CD4-positive, alpha-beta T cell (primary cell): ENCODE measurements at regions not wholly inside any gene's neighbourhood (a gene's known extent, or its start where the extent isn't known, plus 50 kb on each side); places are given as distances from the start of the nearest gene placed in this dataset.

Source experiments
- ATAC-seq: fragments of 200-7000 bp; cut with Tn5 transposase; one replicate; pipeline ENCODE4 v1.10.0; 2022; ENCODE audit warnings: mild to moderate bottlenecking; ENCODE audit not compliant: poor library complexity
- CTCF ChIA-PET: fragments of 350-600 bp; sonication (Branson Sonifier 250); formaldehyde crosslinking; loops from one replicate; lab custom pipeline; 2021; ENCODE audit warnings: antibody characterized with exemption, inconsistent platforms; lab: Charles Lee
- POLR2A ChIA-PET: fragments of 350-600 bp; sonication (Branson Sonifier 250); formaldehyde crosslinking; loops from one replicate; lab custom pipeline; 2021; ENCODE audit warnings: antibody characterized with exemption, inconsistent platforms; lab: Charles Lee
- DNase-seq, 14 experiments: peaks; one replicate each; pipeline ENCODE4 v3.0.0-alpha.2; 2013 to 2020; ENCODE audit warnings: mixed read lengths in 2 of 14
- H3K27ac ChIP-seq, 2 donors: one replicate each; pipeline versions ENCODE4 v1.5.1 to v1.7.0; 2013; ENCODE audit warnings: low read length in 2 of 2, low read depth in 1 of 2, mild to moderate bottlenecking in 1 of 2
- H3K27me3 ChIP-seq, 2 experiments: 1 replicate in 1 of 2; 2 replicates in 1 of 2; pipeline versions ENCODE4 v1.6.1 to v1.7.0; 2013; ENCODE audit warnings: low read length in 2 of 2, control low read depth in 1 of 2, mild to moderate bottlenecking in 1 of 2, moderate library complexity in 1 of 2; ENCODE audit not compliant: insufficient read depth in 2 of 2, control insufficient read depth in 1 of 2
- H3K36me3 ChIP-seq: one replicate; pipeline ENCODE4 v1.6.1; 2013; ENCODE audit warnings: low read length, control low read depth; ENCODE audit not compliant: insufficient read depth
- H3K4me1 ChIP-seq: one replicate; pipeline ENCODE4 v1.6.1; 2013; ENCODE audit warnings: low read length, control low read depth; ENCODE audit not compliant: insufficient read depth
- H3K4me3 ChIP-seq: one replicate; pipeline ENCODE4 v1.5.1; 2013; ENCODE audit warnings: mild to moderate bottlenecking, low read length, moderate library complexity
- H3K9me3 ChIP-seq, 2 experiments: 1 replicate in 1 of 2; 2 replicates in 1 of 2; pipeline versions ENCODE4 v1.6.1 to v1.7.0; 2013; ENCODE audit warnings: low read length in 2 of 2, mild to moderate bottlenecking in 2 of 2, control low read depth in 1 of 2, moderate library complexity in 1 of 2; ENCODE audit not compliant: control insufficient read depth in 1 of 2, insufficient read depth in 1 of 2
- H3K27ac Mint-ChIP-seq: one replicate; pipeline ENCODE4 v1.8.0; 2020; ENCODE audit warnings: mixed read lengths
- H3K27me3 Mint-ChIP-seq: one replicate; pipeline ENCODE4 v1.8.0; 2021; ENCODE audit warnings: mixed read lengths
- H3K36me3 Mint-ChIP-seq: one replicate; pipeline ENCODE4 v1.8.0; 2021; ENCODE audit warnings: low read depth, mixed read lengths
- H3K4me1 Mint-ChIP-seq: one replicate; pipeline ENCODE4 v1.8.0; 2021; ENCODE audit warnings: low read depth, mixed read lengths
- H3K4me3 Mint-ChIP-seq: one replicate; pipeline ENCODE4 v1.8.0; 2020; ENCODE audit warnings: mild to moderate bottlenecking, mixed read lengths
- H3K9me3 Mint-ChIP-seq: one replicate; pipeline ENCODE4 v1.8.0; 2020; ENCODE audit warnings: mixed read lengths
- intact Hi-C, 2 experiments: fragments of 100-400 bp; cut with DNase I in 1 of 2; cut with micrococcal nuclease in 1 of 2; formaldehyde crosslinking; loops; one replicate each; pipeline versions ENCODE4 v1.15.1 to v1.9.0; 2023 to 2025; cut with DNase I, micrococcal nuclease
- TF ChIP-seq, protein P1 (sequence below): fragments of 200-600 bp; IDR thresholded peaks from one replicate; pipeline ENCODE4 v1.8.0; 2022; ENCODE audit warnings: antibody characterized with exemption, mild to moderate bottlenecking

DNA sequence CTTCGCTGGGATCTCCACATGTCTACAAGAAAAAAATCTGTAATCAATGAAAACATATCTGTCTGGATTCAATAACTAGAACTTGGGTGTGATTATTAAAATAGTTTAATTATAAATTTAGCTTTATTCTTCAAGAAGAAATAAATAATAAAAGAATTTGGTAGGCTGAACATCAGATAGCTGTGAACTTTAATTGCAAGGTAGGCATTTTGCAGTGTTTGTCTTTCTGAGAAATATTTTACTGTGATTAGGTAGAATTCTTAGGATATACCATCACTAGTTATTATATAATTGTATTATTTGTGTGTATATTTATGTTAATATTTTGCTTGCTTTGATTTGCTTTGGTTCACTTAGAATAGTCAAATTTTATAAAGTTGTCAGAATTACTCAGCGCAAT is 409.4 kb downstream of the PCDH18 start:
- ChIA-PET CTCF (no interaction called here), POLR2A (no interaction called here)
- Histone ChIP-seq H3K4me1 (no peaks in the 10 kb centered on the region), H3K27ac (no peak overlapping the region), H3K9me3 (no peaks in the 10 kb centered on the region), H3K36me3 (no peaks in the 10 kb centered on the region), H3K4me3 (no peak overlapping the region), H3K27me3 (no peaks in the 10 kb centered on the region)
- Mint-ChIP-seq H3K4me1 (no peaks in the 10 kb centered on the region), H3K36me3 (no peaks in the 10 kb centered on the region), H3K27me3 (no peaks in the 10 kb centered on the region), H3K9me3 (peaks cover 5% of the 10 kb centered on the region), H3K4me3 (no peak overlapping the region), H3K27ac (no peak overlapping the region)
- TF ChIP-seq, protein P1, sequence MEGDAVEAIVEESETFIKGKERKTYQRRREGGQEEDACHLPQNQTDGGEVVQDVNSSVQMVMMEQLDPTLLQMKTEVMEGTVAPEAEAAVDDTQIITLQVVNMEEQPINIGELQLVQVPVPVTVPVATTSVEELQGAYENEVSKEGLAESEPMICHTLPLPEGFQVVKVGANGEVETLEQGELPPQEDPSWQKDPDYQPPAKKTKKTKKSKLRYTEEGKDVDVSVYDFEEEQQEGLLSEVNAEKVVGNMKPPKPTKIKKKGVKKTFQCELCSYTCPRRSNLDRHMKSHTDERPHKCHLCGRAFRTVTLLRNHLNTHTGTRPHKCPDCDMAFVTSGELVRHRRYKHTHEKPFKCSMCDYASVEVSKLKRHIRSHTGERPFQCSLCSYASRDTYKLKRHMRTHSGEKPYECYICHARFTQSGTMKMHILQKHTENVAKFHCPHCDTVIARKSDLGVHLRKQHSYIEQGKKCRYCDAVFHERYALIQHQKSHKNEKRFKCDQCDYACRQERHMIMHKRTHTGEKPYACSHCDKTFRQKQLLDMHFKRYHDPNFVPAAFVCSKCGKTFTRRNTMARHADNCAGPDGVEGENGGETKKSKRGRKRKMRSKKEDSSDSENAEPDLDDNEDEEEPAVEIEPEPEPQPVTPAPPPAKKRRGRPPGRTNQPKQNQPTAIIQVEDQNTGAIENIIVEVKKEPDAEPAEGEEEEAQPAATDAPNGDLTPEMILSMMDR, result no peak
- ATAC-seq (no peak), DNase-seq (no peak)
- intact Hi-C loops, result no loop called here

DNA sequence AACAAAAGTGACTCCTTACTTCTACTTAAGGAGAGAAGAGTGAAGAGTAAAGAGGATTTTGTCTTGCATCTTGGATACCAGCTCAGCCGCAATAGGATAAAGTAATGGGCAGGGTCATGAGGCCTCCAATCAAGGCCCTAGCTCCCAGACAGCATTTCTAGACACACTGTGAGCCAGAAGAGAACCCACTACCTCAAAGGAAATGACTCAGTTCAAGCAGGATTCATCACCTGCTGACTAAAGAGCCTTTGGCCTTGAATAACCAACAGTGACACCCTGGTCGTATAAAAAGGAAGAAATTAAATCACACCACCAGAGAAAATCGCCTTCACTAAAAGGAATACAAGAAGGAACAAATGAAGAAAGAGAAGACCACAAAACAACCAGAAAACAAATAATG is 416.1 kb downstream of the PCDH18 start:
- CTCF ChIA-PET, result no interaction called here
- POLR2A ChIA-PET, result no interaction called here
- TF ChIP-seq, protein P1, result no peak
- H3K27ac Mint-ChIP-seq, result no peak overlapping the region
- Histone ChIP-seq H3K36me3 (no peaks in the 10 kb centered on the region), H3K4me1 (no peaks in the 10 kb centered on the region), H3K9me3 (peaks cover 0 to 7% of the 10 kb centered on the region in 2 experiments), H3K27ac (no peak overlapping the region), H3K27me3 (no peaks in the 10 kb centered on the region), H3K4me3 (no peak overlapping the region)
- DNase-seq, result no peak
- intact Hi-C loops, result no loop called here
- no peaks in the 10 kb centered on the region for H3K9me3 Mint-ChIP-seq
- no peaks in the 10 kb centered on the region for H3K4me1 Mint-ChIP-seq
- no peaks in the 10 kb centered on the region for H3K36me3 Mint-ChIP-seq
- no peak overlapping the region for H3K4me3 Mint-ChIP-seq
- H3K27me3 Mint-ChIP-seq, result no peaks in the 10 kb centered on the region
- ATAC-seq, result no peak

DNA sequence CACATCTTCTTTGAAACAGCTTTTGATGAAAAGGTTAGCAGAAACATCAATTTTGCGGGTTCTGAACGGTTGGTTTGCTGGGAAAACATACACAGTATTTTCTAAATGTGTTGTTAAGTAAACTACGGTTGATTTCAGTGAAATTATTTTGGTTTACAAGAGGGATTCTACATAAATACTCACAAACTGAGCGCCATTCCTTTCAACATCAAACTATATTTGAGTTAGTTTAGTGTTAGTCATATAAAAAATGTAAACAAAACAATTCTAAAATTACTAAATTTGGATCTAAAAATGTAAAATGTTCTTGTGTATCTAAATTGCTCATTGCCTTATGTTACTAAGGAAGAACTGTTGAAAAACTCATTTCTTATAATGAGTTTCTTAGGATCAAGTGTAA is 425.6 kb downstream of the PCDH18 start:
- Mint-ChIP-seq H3K27ac (no peak overlapping the region), H3K4me3 (no peak overlapping the region), H3K4me1 (no peaks in the 10 kb centered on the region), H3K9me3 (peaks cover 5% of the 10 kb centered on the region), H3K36me3 (no peaks in the 10 kb centered on the region), H3K27me3 (no peaks in the 10 kb centered on the region)
- ATAC-seq (no peak), DNase-seq (no peak)
- H3K36me3 ChIP-seq, result no peaks in the 10 kb centered on the region
- H3K4me1 ChIP-seq, result no peaks in the 10 kb centered on the region
- no peaks in the 10 kb centered on the region for H3K27me3 ChIP-seq
- H3K27ac ChIP-seq, result no peak overlapping the region
- TF ChIP-seq, protein P1, result no peak
- ChIA-PET POLR2A (no interaction called here), CTCF (no interaction called here)
- H3K9me3 ChIP-seq, result peaks cover 0 to 3% of the 10 kb centered on the region in 2 experiments
- H3K4me3 ChIP-seq, result no peak overlapping the region
- intact Hi-C loops, result no loop called here
